Ecto neural progenitor cell (in vitro differentiated cells): ENCODE measurements at regions not wholly inside any gene's neighbourhood (a gene's known extent, or its start where the extent isn't known, plus 50 kb on each side); places are given as distances from the start of the nearest gene placed in this dataset.

Experiments
- DNase-seq: peaks from one replicate; pipeline ENCODE4 v3.0.0-alpha.2; 2018; ENCODE audit warnings: low spot score

GRCh38 chr4:161008527-161008926 lies 1155.3 kb downstream of the FSTL5 start:
- DNase-seq = no peak

DNA sequence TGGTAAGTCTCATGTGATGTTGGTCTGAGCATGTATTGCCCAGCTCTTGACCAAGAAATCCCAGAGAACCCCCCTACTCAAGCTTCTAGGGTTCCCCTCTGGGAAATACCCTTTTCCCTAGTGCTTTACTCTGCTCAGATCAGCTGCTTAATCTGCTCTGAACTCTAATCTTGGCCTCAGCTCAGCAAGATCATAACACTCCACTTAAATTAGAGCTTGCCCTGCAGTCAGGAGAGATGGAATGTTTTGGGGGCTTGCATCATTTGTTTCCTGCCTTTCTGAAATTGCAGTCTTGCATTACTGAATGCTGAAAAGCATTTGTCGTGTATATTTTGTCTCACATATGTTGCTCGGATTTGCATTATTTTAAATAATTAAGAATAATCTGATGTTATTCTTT lies 1153.6 kb downstream of the FSTL5 start:
- no peak for DNase-seq
